BJ (cell line): ENCODE measurements at regions not wholly inside any gene's neighbourhood (a gene's known extent, or its start where the extent isn't known, plus 50 kb on each side); places are given as distances from the start of the nearest gene placed in this dataset.

Source experiments
- CTCF ChIA-PET: fragments of 350-600 bp; formaldehyde crosslinking; extraction: SDS; loops from one replicate; lab custom pipeline; 2021; ENCODE audit warnings: antibody characterized with exemption, inconsistent platforms; lab: Yijun Ruan, JAX
- POLR2A ChIA-PET: fragments of 300-600 bp; sonication (Branson Sonifier 250); formaldehyde crosslinking; extraction: SDS; loops from one replicate; lab custom pipeline; 2021; ENCODE audit warnings: antibody characterized with exemption; lab: Charles Lee
- DNase-seq: peaks from one replicate; pipeline ENCODE4 v3.0.0-alpha.2; 2011; ENCODE audit warnings: low read depth
- H3K27me3 ChIP-seq: 2 replicates; pipeline ENCODE4 v1.6.0; 2011; ENCODE audit warnings: low read length; ENCODE audit not compliant: control insufficient read depth, insufficient read depth
- H3K36me3 ChIP-seq: 2 replicates; pipeline ENCODE4 v1.5.1; 2011; ENCODE audit warnings: low read length; ENCODE audit not compliant: control insufficient read depth, insufficient read depth
- H3K4me3 ChIP-seq: 2 replicates; pipeline ENCODE4 v1.5.1; 2011; ENCODE audit warnings: low read depth, mild to moderate bottlenecking, control low read depth, low read length
- TF ChIP-seq, protein P1 (sequence below): IDR thresholded peaks from 2 replicates; pipeline ENCODE4 v1.5.1; 2011; ENCODE audit warnings: low read depth, mild to moderate bottlenecking, control low read depth, inconsistent platforms, low read length, moderate library complexity; ENCODE audit not compliant: insufficient read depth

DNA sequence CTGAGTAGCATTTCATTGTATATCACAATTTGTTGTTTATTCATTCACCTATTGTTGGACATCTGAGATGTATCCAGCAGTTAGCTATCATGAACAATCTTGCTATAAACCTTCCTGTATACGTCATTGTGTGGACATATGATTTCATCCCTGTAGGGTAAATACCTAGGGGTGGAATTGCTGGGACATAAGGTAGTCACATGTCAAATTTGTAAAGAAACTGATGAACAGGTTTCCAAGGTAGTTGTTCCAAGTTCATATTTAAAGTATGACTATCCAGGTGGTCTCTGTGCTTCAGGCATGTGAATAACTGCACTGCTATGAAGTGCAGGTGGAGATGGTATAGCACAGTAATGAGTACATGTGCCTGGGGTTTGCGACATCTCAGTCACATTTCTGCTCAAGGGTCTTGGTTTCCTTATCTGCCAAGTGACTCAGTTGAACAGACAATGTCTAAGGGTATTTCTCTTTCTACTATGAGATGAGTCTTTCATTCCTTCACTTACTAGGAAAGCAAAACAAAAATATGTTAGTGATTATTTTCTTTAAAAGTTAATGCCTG, 229.0 kb upstream of the HES1 start:
- Histone ChIP-seq H3K36me3 (no peaks in the 10 kb centered on the region), H3K27me3 (no peaks in the 10 kb centered on the region; the same call in 1 of the 2 replicates), H3K4me3 (no peak overlapping the region)
- ChIA-PET CTCF (interaction anchor here (1.1 kb wide), 1 partner anchor 10 kb away, joined by 3 read pairs; no protein-coding TSS in a partner anchor), POLR2A (no interaction called here)
- DNase-seq: no peak
- TF ChIP-seq, protein P1, sequence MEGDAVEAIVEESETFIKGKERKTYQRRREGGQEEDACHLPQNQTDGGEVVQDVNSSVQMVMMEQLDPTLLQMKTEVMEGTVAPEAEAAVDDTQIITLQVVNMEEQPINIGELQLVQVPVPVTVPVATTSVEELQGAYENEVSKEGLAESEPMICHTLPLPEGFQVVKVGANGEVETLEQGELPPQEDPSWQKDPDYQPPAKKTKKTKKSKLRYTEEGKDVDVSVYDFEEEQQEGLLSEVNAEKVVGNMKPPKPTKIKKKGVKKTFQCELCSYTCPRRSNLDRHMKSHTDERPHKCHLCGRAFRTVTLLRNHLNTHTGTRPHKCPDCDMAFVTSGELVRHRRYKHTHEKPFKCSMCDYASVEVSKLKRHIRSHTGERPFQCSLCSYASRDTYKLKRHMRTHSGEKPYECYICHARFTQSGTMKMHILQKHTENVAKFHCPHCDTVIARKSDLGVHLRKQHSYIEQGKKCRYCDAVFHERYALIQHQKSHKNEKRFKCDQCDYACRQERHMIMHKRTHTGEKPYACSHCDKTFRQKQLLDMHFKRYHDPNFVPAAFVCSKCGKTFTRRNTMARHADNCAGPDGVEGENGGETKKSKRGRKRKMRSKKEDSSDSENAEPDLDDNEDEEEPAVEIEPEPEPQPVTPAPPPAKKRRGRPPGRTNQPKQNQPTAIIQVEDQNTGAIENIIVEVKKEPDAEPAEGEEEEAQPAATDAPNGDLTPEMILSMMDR: no peak

DNA sequence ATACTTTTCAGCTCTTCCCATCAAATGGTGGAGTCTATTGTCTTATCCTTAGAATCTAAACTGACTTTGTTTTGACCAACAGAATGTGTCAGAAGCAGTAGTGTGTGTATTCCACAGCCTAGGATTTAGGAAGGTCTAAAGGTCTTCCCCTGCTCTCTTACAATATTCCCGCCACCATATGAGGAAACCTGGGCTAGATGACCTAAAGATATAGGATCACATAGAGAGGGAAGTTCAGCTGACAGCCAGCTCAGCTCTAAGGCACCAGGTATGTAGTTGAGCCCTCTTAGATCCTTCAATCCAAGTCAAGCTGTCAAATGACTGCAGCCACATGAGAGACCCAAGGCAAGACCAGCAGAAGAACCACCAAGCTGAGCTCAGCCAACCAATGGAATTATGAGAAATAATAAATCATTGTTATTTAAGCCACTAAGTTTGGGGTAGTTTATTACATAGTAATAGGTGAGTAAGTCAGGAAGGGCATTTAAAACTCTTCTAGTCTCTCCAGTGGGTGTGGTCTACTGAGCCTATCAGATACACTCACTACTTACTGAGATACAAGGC, 227.7 kb upstream of the HES1 start:
- Histone ChIP-seq H3K4me3 (no peak overlapping the region), H3K27me3 (no peaks in the 10 kb centered on the region; the same call in 1 of the 2 replicates), H3K36me3 (no peaks in the 10 kb centered on the region)
- TF ChIP-seq, protein P1: no peak
- DNase-seq: no peak
- ChIA-PET POLR2A (interaction anchor here (0.6 kb wide), 1 partner anchor 126 kb away, joined by 6 read pairs; no protein-coding TSS in a partner anchor), CTCF (no interaction called here)

DNA sequence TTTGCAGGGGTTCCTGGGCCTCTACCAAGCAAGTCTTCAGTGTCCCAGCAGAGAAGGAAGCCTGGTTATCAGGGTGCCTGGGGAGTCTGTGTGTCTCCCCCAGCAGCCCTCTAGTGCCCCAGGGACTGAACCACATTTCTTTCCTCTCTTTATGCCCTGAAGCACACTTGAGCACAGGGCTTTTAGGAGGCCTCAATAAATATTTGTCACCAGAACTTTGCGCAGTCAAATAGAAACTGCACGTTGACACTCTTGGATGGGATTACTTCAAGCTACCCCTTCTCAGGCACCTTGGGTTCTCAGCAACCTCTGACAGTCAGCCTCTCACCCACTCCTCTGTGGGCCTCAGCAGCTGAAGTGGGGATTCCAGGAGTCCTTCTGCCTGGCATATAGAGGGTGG, 226.6 kb upstream of the HES1 start:
- POLR2A ChIA-PET: no interaction called here
- peaks cover 1% of the 10 kb centered on the region for H3K27me3 ChIP-seq
- no peak for DNase-seq
- no peaks in the 10 kb centered on the region for H3K36me3 ChIP-seq
- TF ChIP-seq, protein P1: no peak
- CTCF ChIA-PET: no interaction called here
- H3K4me3 ChIP-seq: no peak overlapping the region

DNA sequence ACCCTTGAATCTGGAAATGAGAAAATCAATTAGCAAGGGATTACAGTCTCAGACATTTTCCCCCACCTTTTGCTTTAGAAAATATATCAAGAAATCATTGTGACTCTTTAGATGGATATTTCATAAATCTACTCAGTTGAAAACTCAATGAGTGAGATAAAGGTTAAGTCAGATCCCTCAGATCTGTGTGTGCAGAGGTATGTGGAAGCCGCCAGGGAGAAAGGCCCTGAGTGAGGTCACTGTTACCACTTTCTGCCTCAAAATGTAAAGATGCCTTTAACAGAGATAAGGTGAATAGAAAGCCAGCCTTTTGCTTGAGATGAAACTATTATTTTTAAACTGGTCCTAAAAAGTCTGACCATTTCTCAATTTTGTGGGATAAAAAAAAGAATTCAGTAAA, 225.6 kb upstream of the HES1 start:
- ChIA-PET POLR2A (no interaction called here), CTCF (no interaction called here)
- H3K27me3 ChIP-seq: peaks cover 1% of the 10 kb centered on the region
- TF ChIP-seq, protein P1: no peak
- DNase-seq: no peak
- no peak overlapping the region for H3K4me3 ChIP-seq
- H3K36me3 ChIP-seq: no peaks in the 10 kb centered on the region

DNA sequence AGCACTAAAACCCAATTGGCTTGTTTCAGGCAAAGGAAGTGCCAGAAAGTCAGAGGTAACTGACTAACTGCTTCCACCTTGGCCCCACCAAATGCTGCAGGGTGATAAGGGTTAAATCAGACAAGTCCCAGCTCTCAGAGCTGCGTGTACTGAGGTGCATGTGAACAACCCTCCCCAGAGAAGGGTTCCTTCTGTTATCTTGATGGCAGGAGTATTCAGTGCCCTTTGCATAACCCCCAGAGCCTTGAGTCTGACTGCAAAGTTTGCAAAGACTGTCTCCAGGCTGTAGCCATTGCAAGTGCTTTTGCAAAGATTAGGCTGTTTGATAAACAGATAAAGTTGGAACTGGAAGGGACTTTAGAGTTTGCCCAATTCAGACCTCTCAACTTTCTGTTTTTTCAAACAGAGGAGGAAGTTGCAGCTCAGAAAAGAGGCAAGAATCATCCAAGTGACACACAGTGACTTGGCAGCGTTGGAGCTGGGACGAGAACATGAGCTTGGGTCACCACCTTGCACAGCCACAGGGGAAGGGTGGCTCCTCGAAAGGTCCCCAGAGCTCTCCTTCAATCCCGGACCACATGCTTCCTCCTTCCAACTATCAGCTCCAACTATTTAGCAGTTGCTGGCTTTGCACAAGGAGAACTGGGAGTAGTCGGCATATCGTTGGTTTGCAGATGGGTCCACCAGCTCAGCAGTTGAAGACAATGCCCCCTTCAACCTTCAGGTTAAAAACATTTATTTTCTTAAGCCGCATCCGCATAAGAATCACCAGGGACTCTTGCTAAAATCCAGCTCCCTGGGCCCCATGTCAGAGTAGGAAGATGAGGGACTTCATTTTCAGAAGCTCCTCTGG, 224.8 kb upstream of the HES1 start:
- DNase-seq: no peak
- Histone ChIP-seq H3K27me3 (peaks cover 4% of the 10 kb centered on the region), H3K36me3 (no peaks in the 10 kb centered on the region), H3K4me3 (no peak overlapping the region)
- POLR2A ChIA-PET: no interaction called here
- TF ChIP-seq, protein P1: no peak
- CTCF ChIA-PET: interaction anchor here (1.1 to 1.5 kb wide), 2 partner anchors 9 to 50 kb away, joined by 3 to 4 read pairs; no protein-coding TSS in a partner anchor
